ENCODE measurements at regions not wholly inside any gene's neighbourhood (a gene's known extent, or its start where the extent isn't known, plus 50 kb on each side); places are given as distances from the start of the nearest gene placed in this dataset.
"Not testable (repeated sequence)": the region's sequence is repeated elsewhere in the genome, so short reads cannot be mapped to it uniquely, and the experiment has no call there.

DNA sequence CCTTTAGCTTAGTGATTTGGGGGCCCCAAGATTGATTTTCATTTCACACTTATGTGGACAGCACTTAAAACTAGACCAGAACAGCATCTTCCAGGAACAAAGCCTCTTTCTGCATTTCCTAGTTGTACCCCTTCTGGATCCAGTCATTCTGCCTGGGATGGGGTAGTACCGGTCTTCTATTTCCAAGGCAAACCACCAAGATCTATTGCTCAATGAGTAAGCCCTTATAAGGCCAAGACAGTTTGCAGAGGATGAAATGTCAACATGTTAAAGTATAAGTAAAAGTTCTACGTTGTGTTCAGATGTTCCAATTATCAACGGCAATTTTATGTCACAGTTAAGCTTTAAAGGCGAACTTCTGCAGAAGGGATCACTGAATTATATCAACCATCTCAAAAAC, 106.9 kb upstream of the ZNF746 start:
- no peaks in the 10 kb centered on the region for H3K9me3 ChIP-seq (ENCODE audit: control extremely low read depth in 1 of 3, control insufficient read depth in 2 of 3, insufficient read depth in 1 of 3, low read length in 2 of 3)
- Mint-ChIP-seq H3K27ac (no peak overlapping the region), H3K4me3 (no peak overlapping the region), H3K27me3 (no peaks in the 10 kb centered on the region), H3K9me3 (ENCODE audit: insufficient read depth) (no peaks in the 10 kb centered on the region), H3K4me1 (peaks cover 20% of the 10 kb centered on the region)
- H3K27me3 ChIP-seq (replicated peaks in 1 of 4; ENCODE audit: control extremely low read depth in 1 of 4, control insufficient read depth in 3 of 4, insufficient read depth in 4 of 4, low read length in 3 of 4) = no peaks in the 10 kb centered on the region
- ATAC-seq (ENCODE audit: low read depth) (no peak), DNase-seq (no peak)
- no peak overlapping the region for H2AFZ ChIP-seq (ENCODE audit: insufficient read depth, low read depth, low read length, poor library complexity, severe bottlenecking)
- H3K79me2 ChIP-seq (ENCODE audit: control insufficient read depth, insufficient read depth, low read length) = peaks cover 9% of the 10 kb centered on the region
- ChIA-PET CTCF (interaction anchor here (1.1 to 3.0 kb wide), 3 partner anchors 9 to 21 kb away, joined by 3 to 8 read pairs (median 4); no protein-coding TSS in a partner anchor), POLR2A (no interaction called here)
- H3K4me2 ChIP-seq (replicated peaks; ENCODE audit: low read depth, low read length, poor library complexity, severe bottlenecking) = no peak overlapping the region
- H3K9ac ChIP-seq (ENCODE audit: low read length) = no peak overlapping the region
- peaks cover 16 to 19% of the 10 kb centered on the region in 2 donors for H3K4me1 ChIP-seq (ENCODE audit: control insufficient read depth in 2 of 2, insufficient read depth in 2 of 2, low read length in 2 of 2)
- 92% methylated on average over 2 of the region's 4 CpGs for WGBS (ENCODE audit: insufficient coverage)
- intact Hi-C loops (cut with micrococcal nuclease) = no loop called here
- TF ChIP-seq, protein P1, sequence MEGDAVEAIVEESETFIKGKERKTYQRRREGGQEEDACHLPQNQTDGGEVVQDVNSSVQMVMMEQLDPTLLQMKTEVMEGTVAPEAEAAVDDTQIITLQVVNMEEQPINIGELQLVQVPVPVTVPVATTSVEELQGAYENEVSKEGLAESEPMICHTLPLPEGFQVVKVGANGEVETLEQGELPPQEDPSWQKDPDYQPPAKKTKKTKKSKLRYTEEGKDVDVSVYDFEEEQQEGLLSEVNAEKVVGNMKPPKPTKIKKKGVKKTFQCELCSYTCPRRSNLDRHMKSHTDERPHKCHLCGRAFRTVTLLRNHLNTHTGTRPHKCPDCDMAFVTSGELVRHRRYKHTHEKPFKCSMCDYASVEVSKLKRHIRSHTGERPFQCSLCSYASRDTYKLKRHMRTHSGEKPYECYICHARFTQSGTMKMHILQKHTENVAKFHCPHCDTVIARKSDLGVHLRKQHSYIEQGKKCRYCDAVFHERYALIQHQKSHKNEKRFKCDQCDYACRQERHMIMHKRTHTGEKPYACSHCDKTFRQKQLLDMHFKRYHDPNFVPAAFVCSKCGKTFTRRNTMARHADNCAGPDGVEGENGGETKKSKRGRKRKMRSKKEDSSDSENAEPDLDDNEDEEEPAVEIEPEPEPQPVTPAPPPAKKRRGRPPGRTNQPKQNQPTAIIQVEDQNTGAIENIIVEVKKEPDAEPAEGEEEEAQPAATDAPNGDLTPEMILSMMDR (IDR thresholded peaks at IDR 0.05) = no peak
- no peaks in the 10 kb centered on the region for H4K20me1 ChIP-seq (ENCODE audit: control insufficient read depth, insufficient read depth, low read length, poor library complexity, severe bottlenecking)
- no peak overlapping the region for H3K27ac ChIP-seq (ENCODE audit: low read length in 2 of 2)
- no peak overlapping the region for H3K4me3 ChIP-seq (ENCODE audit: control extremely low read depth in 1 of 5, extremely low read depth in 1 of 5, insufficient read depth in 1 of 5, low read depth in 2 of 5, low read length in 4 of 5)
- peaks cover 2 to 11% of the 10 kb centered on the region in 2 experiments for H3K36me3 ChIP-seq (replicated peaks in 1 of 2; ENCODE audit: control extremely low read depth in 1 of 2, control insufficient read depth in 1 of 2, extremely low read depth in 1 of 2, insufficient read depth in 2 of 2, low read length in 1 of 2)

DNA sequence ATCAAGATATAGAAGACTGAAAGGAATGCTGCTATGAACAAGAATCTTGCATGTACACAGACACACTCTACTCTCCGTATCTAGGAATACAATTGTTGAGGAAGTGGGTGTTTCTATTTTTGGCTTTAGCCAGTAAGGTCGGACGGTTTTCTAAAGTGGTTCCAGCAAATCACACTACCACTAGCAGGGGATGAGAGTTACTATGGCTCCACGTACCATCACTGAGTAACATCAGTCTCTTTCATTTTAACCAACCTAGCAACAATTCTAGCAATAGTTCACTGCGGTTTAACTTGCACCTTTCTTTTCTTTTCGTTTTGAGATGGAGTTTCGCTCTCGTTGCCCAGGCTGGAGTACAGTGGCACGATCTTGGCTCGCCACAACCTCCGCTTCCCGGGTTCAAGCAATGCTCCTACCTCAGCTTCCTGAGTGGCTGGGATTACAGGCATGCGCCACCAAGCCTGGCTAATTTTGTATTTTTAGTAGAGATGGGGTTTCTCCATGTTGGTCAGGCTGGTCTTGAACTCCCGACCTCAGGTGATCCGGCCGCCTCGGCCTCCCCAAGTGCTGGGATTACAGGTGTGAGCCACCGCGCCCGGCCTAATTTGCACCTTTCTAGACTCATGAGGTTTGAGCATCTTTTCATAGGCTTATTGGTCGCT, 103.2 kb upstream of the ZNF746 start:
- H3K79me2 ChIP-seq (ENCODE audit: control insufficient read depth, insufficient read depth, low read length) = peaks cover 34% of the 10 kb centered on the region
- H3K27me3 ChIP-seq (replicated peaks in 1 of 4; ENCODE audit: control extremely low read depth in 1 of 4, control insufficient read depth in 3 of 4, insufficient read depth in 4 of 4, low read length in 3 of 4); H3K27me3 Mint-ChIP-seq; H3K9me3 ChIP-seq (ENCODE audit: control extremely low read depth in 1 of 3, control insufficient read depth in 2 of 3, insufficient read depth in 1 of 3, low read length in 2 of 3); H3K36me3 ChIP-seq (replicated peaks in 1 of 2; ENCODE audit: control extremely low read depth in 1 of 2, control insufficient read depth in 1 of 2, extremely low read depth in 1 of 2, insufficient read depth in 2 of 2, low read length in 1 of 2); H4K20me1 ChIP-seq (ENCODE audit: control insufficient read depth, insufficient read depth, low read length, poor library complexity, severe bottlenecking); H3K9me3 Mint-ChIP-seq (ENCODE audit: insufficient read depth): not testable (repeated sequence)
- Mint-ChIP-seq H3K4me1 (peaks cover 30% of the 10 kb centered on the region), H3K27ac (peak overlapping the region; percentile 95), H3K4me3 (peak overlapping the region; percentile 84)
- peak overlapping the region; percentile 56 to 86 for H3K27ac ChIP-seq (ENCODE audit: low read length in 2 of 2)
- WGBS (ENCODE audit: insufficient coverage) = 35% methylated on average over 13 of the region's 21 CpGs
- peaks cover 25 to 28% of the 10 kb centered on the region in 2 donors for H3K4me1 ChIP-seq (ENCODE audit: control insufficient read depth in 2 of 2, insufficient read depth in 2 of 2, low read length in 2 of 2)
- ATAC-seq (ENCODE audit: low read depth) (peak; percentile 37), DNase-seq (peak; percentile 45)
- peak overlapping the region; percentile 30 for H2AFZ ChIP-seq (ENCODE audit: insufficient read depth, low read depth, low read length, poor library complexity, severe bottlenecking)
- intact Hi-C loops (cut with micrococcal nuclease) = loop anchor here (1.0 kb wide), 1 partner anchor 24 kb away; no protein-coding TSS in a partner anchor
- ChIA-PET POLR2A (interaction anchor here (0.8 to 0.9 kb wide), 2 partner anchors 21 to 24 kb away, joined by 3 read pairs; no protein-coding TSS in a partner anchor), CTCF (interaction anchor here (4.6 kb wide), 1 partner anchor 24 kb away, joined by 27 read pairs; no protein-coding TSS in a partner anchor)
- peak overlapping the region in 4 of 5 experiments; percentile 5 to 63 (median 26) for H3K4me3 ChIP-seq (ENCODE audit: control extremely low read depth in 1 of 5, extremely low read depth in 1 of 5, insufficient read depth in 1 of 5, low read depth in 2 of 5, low read length in 4 of 5)
- peak overlapping the region; percentile 63 for H3K9ac ChIP-seq (ENCODE audit: low read length)
- H3K4me2 ChIP-seq (replicated peaks; ENCODE audit: low read depth, low read length, poor library complexity, severe bottlenecking) = peak overlapping the region; percentile 79
